Kidney capillary endothelial cell (primary cell): ENCODE measurements at regions not wholly inside any gene's neighbourhood (a gene's known extent, or its start where the extent isn't known, plus 50 kb on each side); places are given as distances from the start of the nearest gene placed in this dataset.
"Not testable (repeated sequence)": the region's sequence is repeated elsewhere in the genome, so short reads cannot be mapped to it uniquely, and the experiment has no call there.

ENCODE experiments used
- DNase-seq: peaks from one replicate; pipeline ENCODE4 v3.0.0-alpha.2; 2018; ENCODE audit warnings: low spot score

DNA sequence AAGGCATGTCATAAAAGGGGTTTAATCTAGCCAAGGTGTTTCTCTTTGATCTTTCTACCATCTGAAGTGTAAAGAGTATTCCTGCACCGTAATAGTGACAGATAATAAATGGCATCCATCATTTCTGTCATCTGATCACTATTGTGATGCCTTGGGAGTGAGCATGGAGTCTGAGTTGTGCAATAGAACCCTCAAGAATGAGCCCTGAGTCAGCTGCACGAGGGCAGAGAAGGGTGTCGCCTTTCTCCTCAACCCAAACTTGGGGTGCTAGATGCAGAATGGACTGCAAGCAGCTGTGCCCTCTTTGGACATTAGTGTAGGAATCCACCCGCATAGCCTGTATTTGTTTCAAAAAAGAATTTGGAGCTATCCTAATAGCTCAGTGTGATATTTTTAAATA lies 115.2 kb downstream of the ZNF37A start:
- no peak for DNase-seq

DNA sequence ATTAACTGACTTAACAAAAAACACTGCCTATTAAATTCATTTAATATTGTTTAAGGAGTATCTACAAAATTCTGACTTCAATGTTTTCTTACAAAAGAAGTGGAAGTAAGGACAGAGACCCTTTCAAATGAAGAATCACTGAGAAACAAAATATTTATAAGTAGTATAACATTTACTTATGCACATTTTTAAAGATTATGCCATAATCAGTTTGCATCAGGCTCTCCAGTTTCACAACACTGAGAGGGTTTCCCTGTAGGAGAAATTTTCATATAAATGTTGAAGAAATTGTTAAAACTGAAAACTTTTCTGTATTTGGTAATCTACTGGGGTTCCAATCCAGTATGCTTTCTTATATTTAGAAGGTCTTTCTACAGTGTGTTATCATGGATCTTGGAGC lies 115.6 kb downstream of the ZNF37A start:
- not testable (repeated sequence) for DNase-seq

DNA sequence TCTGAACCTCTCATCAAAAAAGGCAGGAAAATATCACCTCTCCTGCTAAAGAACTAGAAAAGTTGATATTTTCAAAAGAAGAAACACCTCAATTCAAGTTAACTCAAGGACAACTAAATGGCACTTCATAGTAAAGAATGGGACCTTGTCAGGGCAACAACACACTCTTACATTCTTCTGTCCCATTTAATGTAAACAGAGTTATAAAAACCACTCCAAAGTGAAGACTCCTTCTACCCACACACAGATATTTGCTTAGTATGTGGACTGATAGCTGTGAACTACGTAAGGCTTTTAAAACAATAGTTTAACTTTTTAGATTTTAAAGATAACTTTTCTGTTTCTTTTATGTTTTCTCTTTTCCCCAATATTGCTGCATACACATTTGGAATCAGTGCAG lies 118.3 kb downstream of the ZNF37A start:
- no peak for DNase-seq

DNA sequence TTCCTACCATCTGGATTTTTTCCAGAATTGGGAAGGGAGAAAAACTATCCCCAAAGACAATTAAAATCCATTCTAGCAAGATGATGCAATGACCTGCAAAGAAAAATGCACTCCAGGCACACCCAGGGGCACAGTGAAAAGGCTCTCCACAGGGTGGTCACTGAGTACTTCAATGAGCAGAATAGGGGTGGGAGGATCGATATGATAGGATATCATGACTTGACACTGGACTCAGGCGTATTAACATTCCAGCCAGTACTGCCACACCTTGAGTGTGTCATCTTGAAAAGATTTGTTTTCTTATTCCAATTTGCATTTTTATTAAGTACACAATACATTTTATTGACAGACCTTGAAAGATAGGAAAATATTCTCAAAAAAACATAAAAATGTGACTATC lies 132.2 kb downstream of the ZNF37A start:
- DNase-seq, result no peak

DNA sequence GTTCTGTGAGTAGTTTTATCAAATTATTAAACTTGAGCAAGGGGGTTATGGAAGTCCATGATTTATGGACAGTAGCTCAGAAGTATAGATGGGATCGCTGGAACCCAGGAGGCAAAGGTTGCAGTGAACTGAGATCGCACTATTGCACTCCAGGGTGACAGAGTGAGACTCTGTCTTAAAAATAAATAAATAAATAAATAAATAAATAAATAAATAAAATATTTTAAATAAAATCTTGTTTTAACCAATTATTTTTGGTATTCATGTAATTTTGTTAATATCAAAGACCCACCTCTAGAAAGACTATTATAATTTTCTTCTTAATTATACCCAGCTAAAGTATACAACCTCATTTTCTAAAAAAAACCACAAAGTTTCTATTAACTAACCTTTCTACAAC lies 134.3 kb downstream of the ZNF37A start:
- DNase-seq, result no peak

DNA sequence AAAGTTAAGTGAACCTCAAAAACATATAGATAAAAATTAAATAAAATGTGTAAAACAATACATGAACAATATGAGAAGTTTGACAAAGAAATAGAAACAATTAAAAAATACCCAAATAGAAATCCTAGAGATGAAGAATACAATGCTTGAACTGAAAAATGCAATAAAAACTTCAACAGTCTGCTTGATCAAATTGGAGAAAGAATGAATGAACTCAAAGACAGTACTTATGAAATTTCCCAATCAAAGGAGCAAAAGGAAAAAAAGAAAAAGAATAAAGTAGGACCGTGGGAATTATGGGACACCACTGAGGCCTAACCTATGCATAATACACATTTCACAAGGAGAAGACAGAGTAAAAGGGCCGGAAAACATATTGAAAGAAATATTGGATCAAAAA lies 144.3 kb downstream of the ZNF37A start:
- DNase-seq, result not testable (repeated sequence)

DNA sequence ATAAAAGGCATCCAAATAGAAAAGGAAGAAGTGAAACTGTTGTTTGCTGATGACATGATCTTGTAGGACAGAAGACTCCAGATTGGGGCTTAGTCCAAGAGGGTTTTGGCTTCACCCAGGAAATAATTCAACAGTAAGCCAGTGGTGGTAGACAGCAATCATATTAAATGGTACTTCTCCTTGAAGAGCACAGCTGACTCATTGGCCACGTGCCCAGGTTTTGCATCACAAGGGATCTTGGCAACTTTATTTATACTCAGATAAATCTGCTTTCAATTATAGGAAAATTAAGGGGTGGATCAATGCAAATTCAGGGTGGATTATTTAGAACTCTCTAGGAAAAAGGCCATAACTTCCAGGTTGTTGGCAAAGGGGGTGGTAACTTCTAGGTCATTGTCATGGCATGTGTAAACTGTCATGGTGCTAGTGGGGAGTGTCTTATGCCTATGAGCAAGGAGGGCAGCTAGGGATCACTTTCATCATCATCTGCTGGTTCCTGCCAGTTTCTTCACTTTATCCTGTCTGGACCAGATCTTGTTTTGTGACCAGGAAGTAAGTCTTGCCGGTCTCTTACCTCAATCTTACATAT lies 148.0 kb downstream of the ZNF37A start:
- DNase-seq, result not testable (repeated sequence)

DNA sequence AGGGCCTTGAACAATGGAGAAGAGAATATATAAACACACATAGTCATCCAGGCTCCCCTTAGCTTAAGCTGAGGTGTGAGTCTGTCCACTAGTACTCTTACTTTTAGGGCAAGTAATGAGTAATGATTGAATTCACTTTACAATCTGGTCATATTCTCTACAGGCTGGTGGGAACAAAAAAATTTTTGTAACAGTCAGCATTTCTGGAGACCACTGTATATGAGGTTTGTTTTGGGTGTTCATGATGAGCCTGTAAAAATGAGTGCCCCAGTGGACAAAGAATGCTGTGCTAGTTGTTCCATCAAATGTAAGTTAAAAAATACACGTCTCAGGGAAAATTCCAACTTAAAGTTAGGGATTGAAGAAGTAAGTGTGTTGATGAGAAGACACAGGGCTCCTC lies 154.0 kb downstream of the ZNF37A start:
- not testable (repeated sequence) for DNase-seq

DNA sequence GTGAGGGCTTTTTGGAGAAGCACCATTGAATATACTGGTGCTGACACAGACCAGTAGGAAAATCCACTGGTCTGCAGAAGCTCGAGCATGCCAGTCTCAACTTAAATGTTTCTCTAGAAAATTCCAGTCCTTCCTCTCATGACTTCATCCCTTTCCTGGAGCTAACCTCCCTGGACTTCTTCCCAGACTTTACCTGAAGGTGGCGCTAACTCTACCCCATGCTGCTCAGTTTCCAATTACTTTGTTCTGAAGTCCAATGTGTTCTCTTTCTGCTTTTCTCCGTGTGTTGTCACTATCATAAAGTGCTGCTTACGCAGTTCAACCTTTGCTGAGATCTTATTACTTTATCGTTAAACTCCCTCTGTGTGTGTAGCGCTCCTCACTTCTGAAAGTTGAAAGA lies 158.4 kb downstream of the ZNF37A start:
- DNase-seq, result not testable (repeated sequence)

DNA sequence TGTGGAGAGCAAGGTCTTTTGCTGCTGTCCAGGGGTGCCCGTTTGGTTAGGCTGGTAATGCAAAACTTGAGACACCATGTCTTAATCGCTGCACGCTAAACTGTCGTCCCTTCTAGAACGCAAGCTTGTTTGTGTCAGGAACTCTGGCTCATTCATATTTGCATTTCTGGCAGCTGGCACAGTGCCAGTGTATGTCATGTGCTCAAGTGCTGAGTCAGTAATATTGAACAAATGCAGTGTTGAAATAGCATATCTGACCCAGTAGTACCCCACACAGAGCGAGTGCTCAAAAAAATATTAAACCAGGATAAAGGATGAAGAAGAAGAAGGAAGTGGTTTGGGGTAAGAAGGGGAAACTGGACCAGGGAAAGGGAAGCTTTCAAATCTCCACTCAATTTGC lies 173.4 kb downstream of the ZNF37A start:
- DNase-seq, result not testable (repeated sequence)

DNA sequence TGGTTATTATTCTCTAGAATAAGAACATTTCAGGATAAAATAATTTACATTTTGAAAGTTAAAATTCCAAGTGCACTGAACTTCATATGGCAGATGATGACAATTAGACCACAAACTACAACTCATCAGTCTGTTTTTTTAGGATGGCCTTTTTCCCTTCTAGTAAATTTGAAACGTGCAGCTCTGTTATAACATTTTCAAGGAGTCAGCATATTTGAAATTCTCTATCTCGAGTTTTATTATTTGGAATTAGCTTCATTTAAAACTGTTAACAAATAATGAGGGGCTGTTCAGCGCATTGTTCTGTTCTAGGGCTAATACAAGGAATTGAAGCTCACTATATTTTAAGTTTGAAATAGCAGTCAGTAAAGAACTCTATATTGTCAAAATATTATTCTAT lies 176.9 kb downstream of the ZNF37A start:
- DNase-seq, result not testable (repeated sequence)

DNA sequence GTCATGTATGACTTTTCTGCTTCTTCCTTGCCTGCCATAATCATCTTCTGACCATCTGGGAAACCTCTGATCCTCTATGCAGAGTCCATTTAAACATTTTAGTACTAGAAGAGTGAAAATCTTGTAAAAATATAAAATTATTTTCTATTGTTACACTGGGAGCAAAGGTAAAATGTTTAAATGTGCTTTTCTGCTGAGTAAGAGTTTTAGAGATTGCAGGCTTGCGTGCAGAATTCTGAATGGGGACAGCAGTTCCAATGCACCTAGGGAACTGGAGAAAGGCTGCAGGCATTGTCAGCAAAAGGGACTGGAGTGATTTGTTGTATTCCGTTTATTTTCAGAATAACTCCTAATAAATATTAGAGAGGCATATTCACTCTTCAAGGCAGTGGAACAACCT lies 180.7 kb downstream of the ZNF37A start:
- not testable (repeated sequence) for DNase-seq

DNA sequence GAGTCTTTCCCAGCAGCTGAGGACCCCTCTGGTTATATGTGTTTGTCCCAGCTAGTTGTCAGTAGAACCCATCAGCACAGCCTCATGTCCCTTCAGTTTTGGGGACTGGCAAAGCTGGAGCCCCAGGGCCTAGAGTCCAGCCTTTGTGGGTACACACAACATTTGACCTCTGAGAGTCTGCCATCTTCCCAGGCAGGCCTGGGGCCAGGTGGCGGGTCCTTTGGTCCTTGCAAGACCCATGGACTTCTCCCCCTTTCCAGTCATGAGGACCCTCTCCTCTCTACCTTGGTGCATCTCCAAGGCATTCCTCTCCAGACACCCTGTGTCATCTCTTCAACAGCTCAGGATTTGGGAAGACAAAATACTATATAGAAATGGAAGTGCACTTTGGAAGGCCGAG lies 198.4 kb downstream of the ZNF37A start:
- not testable (repeated sequence) for DNase-seq

DNA sequence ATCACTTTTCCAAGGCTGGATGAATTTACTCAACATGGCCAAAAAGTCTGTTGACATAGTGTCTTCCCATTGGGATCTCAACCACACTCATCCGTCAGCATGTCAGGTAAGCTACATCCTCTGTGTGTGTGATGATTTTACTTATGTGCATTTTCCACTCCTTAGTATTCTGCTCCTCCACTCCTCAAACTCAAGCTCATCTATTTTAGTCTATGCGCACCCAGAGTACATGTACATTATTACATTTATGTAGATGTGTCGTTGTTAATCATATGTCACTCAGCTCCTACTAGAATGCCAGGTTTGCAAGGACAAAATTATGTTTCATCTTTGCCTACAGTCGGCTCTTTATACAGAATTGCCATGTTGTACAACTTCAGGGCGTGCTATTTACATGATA lies 216.0 kb downstream of the ZNF37A start:
- not testable (repeated sequence) for DNase-seq

DNA sequence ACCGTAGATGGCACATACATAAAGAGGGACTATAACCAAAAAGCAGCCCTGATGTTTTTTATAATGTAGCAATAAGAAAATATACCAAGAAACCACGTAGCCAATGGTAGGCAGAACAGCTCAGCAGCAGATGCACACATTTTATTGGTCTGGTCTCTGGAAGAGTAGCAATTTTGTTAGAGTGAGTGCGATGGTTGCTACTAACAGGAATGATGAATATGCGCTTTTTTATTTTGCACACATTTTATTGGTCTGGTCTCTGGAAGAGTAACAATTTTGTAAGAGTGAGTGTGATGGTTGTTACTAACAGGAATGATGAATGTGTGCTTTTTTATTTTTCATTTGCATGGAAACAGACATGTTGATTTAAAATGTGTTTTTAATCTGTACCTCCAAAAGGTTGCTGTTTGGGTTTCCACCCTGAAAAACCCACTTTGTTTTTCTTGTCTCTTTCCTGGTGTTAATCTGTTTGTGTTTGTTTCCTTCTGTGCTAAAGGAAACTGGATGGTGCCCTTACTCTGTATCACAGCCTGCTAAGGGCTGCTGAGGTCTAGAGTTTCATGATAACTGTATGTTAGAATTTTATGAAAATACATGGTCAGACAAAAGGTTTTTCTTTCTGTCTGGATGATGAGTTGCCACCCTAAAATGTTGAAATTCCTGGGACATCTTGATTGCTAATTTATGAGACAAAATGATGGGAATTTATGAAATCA lies 221.1 kb downstream of the ZNF37A start:
- not testable (repeated sequence) for DNase-seq

DNA sequence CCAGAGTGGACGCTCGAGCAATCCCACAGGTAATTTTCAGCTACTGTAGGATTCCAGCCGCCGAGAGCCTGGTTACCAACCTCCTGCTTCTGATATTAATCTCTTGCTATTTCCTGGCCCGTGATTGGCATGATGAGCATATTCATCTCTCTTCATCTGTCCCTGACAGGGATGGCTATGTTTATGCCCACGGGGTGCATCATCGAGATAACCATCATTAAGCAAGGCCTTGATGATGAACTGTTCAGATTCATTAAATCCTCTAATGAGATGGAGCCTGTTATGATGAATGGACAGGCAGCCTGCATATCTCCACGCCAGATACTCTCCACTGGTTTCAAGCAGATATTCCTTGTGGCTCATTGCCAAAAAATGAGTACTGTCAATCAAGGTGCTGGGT lies 227.3 kb downstream of the ZNF37A start:
- not testable (repeated sequence) for DNase-seq

DNA sequence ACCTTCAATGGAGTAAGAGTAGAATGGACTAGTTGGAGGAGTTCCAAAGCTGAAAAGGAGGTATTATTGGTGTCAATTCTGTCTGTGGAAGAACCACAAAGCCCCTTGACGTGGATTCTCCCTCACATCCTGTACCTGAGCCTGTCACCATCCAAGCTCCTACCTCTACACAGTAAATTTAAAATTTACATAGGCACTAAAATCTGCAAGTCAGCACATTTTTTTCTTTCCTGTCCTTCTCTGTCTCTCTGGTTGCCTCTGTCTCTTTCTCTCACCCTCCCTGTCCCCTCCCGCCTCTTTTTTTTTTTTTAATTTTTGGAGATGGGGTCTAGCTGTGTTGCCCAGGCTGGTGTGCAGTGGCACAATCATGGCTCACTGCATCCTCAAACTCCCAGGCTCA lies 236.2 kb downstream of the ZNF37A start:
- not testable (repeated sequence) for DNase-seq

DNA sequence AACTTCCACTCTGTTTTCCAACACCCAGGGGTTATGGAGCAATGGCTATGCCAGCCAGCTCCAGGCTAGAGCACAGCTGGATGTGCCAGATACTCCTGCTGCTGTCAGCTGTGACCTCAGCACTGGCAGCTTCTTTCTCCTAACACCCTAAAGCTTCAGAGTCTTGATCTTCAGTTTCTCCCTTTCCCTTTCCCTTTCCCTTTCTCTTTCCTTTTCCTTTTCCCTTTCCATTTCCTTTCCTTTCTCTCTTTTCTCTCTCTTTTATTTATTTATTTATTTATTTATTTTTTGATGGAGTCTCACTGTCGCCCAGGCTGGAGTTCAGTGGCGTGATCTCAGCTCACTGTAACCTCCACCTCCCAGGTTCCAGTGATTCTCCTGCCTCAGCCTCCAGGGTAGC lies 237.0 kb downstream of the ZNF37A start:
- not testable (repeated sequence) for DNase-seq

DNA sequence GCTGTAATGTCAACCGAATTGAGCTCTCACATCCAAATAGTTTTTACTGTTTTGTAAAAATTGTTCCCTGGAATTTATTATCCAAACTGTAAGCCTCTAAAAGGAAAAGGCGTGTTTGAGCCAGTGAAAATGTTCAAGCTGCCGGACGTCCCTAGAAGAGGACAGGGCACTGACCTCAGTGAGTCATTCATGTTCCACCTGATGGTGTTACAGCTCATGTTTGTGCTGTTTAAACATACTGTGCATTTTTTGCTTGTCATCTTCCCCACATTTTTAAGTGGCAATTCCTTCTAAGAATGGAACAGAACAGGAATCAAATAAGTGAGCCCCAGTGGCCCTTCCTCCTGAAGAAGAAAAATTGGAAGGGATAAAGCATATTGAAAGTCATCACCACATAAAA lies 239.6 kb downstream of the ZNF37A start:
- DNase-seq, result not testable (repeated sequence)

DNA sequence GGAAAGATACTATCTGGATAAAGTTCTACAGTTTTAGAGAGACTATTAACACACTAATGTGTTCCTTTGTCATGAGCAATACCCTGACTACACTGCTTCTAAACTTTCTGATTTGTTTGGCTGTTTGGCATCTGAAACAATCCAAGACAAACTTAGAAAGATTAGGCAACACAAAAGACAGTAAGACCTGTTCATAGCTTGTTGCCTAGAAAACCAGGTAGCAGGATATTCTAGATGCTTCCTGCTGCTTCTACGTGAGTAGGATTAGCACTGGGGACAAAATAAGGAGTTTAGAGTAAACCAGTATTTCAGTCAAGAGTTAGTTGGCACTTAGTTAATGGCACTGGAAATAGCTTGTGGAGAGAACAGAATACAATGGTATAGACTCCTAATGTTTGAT lies 256.5 kb downstream of the ZNF37A start:
- DNase-seq, result not testable (repeated sequence)

DNA sequence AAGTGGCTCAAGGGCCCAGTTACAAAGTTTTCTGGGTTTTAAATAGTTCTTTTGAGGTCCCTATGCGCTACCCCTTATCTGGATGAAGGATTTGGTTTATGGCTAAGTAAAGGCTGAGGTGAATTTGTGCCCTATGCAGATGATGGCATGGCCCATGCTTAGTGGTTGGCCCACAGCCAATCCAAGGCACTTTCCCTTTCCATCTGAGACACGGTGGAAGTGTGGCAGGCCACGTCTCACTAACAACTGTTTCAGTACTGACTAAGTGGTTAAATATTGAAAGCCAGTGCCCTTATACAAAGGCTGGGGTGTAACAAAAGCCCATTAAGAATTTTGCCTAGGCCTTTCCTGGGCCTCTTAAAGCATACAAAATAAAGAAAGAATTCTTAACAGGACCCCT lies 260.3 kb downstream of the ZNF37A start:
- not testable (repeated sequence) for DNase-seq

DNA sequence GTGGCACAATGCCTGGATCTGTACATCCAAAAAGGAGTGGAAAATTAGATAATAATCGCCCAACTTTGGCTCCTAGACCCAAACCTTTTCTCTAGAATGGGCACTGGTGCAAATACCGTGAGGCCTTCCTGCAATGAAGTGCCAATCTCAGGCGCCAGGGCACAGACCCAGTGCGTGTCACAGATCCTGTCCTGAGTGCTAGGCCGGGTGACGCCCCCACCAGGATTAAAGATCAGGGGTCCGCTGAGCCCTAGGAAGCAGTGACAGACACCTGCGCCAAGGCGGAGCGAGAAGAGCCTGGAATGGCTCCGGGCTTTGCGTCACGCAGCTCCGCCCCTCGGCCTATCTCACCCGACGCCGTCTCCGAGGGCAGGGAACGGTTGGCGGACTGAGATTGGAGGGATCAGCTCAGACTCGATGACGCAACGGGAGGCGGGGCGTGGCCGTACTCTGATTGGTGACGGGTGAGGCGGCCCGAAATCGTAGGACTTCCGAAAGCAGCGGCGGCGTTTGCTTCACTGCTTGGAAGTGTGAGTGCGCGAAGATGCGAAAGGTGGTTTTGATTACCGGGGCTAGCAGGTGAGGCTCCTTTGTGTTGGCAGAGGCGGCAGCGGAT lies 261.9 kb downstream of the ZNF37A start:
- peak; percentile 33 for DNase-seq

DNA sequence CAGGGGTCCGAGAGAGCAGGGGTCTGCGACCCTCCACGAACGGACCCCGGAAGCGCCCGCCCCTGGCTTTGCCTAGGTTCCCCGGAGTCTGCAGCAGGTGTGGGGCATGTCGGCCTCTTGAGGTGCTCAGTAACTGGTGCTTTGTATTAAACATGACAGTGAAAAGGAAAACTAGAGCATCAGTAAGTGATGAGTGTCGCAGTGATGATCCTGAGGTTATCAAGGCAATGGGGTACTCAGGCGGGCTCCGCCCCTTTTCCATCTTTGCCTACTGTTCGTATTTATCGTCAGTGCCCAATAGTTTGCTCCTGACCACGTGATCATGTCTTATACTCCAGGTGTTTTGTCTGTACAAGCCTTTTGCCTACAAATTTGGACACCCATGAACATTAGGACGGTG lies 262.4 kb downstream of the ZNF37A start:
- DNase-seq, result not testable (repeated sequence)
